Muscle of back (tissue), 3 donors: ENCODE measurements at regions not wholly inside any gene's neighbourhood (a gene's known extent, or its start where the extent isn't known, plus 50 kb on each side); places are given as distances from the start of the nearest gene placed in this dataset.

Experiments
- DNase-seq, 3 donors: peaks; one replicate each; pipeline versions ENCODE4 v3.0.0 to v3.0.0-alpha.2; 2013

- no peak for DNase-seq
Measured at GRCh38 chr13:78228211-78228610, 309.6 kb upstream of the EDNRB start.

GRCh38 chr13:78227709-78228108 is 309.1 kb upstream of the EDNRB start:
- DNase-seq, result no peak

DNA sequence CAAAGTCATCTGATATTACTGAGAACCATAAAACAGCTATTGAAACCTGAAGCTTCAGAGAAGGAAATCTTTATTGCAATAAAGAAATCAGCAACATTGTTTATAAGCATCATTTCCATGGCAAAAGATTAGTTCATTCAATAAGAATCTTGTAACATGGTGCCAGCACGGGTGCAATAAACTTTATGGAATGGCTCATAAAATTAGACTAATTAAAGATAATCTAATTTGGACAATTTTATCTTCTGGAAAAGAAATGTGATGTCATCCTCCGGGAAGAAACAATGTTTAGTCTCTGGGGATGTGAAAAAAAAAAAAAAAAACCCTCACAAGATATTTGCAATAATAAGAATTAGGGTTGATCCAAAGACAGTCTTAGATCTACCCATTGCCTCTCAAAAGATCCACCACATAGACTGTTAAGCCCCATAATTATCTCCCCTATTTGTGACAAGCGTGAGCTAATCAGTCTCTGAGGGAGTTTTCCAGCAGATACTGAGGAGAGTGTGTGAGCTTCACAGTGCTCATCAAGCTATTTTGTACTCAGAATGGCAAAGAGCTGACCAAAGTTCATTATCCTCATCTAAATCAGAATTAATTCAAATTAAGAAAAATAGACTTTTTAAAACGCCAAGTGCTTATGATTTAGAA is 297.0 kb upstream of the EDNRB start:
- DNase-seq, result no peak

- no peak for DNase-seq
Measured at GRCh38 chr13:78201411-78201810, 282.8 kb upstream of the EDNRB start.

DNA sequence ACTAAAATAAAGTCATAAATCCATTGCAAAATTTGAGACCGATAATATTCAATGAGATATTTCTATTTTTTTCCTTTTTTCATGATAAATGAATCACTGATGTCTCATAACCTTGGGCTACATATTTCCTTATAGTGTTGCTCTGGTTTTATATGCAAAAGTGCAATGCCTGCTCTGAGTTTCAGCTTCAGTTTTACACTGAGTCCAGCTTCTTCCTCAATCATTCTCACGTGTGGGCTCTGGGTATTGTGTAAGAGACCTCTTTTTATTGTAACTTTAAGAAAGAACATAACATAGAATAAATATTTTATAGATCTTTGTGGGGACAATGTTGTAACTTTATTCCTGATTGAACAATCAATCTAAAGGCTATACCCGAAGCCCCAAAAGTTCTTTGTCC is 280.2 kb upstream of the EDNRB start:
- no peak for DNase-seq

DNA sequence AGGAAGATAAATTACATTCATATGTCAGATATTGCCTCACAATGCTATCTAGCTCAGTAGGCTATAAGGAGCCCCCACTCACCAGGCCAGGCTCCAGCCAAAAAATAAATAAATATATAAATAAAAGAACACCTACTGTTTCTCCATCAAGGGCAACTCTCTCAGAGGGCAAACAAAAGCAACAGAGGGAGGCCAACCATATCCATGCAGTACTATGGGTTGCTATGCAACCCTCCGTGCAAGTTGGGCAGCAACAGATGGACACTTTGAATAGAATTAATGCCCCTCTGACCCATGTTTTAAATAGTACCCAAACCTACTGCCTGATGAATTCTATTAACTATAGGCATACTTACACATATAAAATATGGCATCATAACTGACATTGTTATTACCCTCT is 279.8 kb upstream of the EDNRB start:
- DNase-seq, result no peak

DNA sequence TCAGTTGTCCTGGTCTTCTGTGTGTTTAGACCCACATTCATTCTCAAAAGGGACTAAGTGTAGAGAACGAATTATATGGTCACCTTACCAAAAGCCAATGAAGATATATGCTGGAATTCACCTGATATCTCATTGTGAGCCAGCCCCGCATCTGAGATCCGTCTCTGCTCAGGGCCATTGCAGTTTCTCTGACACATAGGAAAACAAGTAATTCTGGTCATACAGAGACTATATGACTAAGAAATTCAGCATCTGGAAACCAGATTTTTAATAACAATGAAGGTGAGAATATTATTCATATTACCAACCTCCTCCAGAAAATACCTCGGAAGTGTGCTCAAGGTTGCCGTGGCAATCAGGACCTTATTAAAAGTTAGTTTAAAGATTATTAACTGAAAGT is 278.6 kb upstream of the EDNRB start:
- DNase-seq, result no peak

GRCh38 chr13:78194904-78195639 is 276.4 kb upstream of the EDNRB start:
- peak in 1 of 3 donors; percentile 28 for DNase-seq

GRCh38 chr13:78193846-78194245 is 275.2 kb upstream of the EDNRB start:
- no peak for DNase-seq

DNA sequence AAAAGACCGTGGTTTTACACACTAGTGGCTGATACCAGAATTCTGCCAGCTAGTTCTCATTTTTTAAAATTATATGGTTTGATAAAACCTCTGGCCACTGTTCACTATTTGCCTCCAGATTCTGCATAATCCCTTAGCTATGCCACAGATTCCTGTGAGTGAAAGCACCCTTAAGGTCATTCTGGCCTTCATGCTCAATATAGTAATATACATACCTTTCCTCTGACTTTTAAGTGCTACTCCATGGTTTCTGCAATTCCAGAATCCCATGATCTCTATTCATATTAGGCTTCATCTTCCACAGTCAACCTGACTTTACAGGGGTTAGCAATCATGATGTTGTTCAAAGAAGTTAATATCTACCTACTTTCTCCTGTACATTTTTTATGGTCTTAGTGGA is 274.1 kb upstream of the EDNRB start:
- DNase-seq, result no peak

DNA sequence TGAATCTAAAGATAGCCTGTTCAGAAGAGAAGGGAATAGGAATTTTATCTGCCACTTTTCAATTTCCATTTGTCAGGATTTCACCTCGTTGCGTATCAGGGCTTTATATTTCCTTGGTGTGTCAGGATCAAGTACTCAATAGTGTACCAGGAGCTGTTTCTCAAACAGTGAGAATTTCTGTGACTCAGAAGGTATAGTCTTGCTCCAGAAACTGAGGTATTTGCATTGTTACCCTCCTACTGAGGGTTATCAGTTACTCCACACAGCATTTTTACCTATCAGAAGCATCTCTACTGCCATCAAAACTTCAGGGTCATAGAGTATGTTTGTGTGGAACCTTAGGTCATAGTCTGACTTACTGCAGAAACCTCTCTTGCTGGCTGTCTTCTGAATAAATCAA is 271.7 kb upstream of the EDNRB start:
- no peak for DNase-seq

DNA sequence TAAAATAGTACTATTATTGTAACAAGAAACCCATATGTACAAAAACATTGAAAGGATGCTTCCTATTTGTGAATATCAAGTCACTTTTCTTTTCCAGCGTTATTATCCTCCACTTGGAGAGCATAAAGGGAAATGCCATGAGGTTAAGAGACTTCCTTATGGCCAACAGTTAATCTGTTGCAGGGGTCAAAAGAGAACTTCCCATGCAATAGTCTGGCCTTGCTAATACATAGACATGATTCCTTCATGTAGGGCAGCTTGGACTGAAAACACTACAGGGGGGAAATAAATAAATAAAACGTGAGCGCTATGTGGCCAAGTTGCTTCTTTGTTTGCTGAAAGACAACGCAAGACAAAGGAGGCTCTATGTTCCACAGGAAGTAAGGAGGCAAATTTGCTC is 269.1 kb upstream of the EDNRB start:
- DNase-seq, result no peak

GRCh38 chr13:78185700-78186099 is 267.1 kb upstream of the EDNRB start:
- DNase-seq, result no peak

DNA sequence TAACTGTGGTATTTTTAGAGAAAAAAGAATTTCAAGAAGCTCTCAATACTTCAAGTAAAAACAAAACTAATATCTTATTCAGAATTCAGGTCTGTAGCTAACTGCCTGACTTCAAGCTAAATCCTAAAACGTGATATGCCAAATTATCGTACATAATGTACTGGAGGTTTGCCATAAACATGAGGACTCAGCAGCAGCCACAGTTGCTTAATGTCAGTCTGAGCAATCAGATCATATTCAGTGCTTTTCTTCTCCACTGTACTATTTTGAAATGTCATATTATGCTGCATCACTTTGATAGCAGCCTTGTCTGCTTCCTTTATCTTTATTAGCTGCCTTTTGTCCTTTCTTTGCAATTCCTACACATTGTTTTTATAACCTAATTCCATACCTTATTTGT is 265.1 kb upstream of the EDNRB start:
- DNase-seq, result peak in 1 of 3 donors; percentile 13

DNA sequence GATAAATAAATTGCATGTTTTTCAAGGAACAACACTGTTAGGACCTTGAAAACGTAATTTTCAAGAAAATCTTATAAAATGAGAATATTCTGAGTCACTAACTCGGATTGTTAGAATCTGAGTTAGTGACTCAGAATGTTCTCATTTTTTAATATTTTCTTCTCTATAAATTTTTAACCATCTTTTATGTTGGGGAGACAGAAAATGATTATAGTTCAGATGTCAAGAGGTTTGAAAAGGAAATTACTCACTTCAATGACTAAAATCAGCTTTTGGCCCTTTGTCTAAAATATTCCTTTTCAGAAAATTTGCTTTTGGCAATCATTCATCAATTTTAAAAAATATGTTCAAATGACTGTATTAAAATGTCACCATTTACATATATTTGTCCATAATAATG is 264.2 kb upstream of the EDNRB start:
- no peak for DNase-seq

GRCh38 chr13:78177306-78177705 is 258.7 kb upstream of the EDNRB start:
- no peak for DNase-seq

DNA sequence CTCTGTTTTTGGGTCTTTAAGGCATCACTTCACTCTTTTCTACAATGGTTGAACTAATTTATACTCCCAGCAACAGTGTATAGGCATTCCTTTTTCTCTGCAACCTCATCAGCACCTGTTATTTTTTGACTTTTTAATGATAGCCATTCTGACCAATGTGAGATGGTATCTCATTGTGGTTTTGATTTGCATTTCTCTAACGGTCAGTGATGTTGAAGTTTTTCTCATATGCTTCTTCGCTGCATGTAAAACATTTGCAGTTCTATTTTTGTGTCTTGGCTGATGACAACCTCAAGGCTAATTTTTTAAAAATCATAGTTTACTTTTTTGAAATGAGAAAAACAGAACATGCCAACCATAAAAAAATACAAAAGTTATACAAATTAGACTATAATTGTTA is 258.2 kb upstream of the EDNRB start:
- DNase-seq, result no peak

GRCh38 chr13:78169386-78169785 is 250.8 kb upstream of the EDNRB start:
- DNase-seq, result no peak

GRCh38 chr13:78168981-78169380 is 250.3 kb upstream of the EDNRB start:
- no peak for DNase-seq

GRCh38 chr13:78161266-78161665 is 242.6 kb upstream of the EDNRB start:
- DNase-seq, result no peak

DNA sequence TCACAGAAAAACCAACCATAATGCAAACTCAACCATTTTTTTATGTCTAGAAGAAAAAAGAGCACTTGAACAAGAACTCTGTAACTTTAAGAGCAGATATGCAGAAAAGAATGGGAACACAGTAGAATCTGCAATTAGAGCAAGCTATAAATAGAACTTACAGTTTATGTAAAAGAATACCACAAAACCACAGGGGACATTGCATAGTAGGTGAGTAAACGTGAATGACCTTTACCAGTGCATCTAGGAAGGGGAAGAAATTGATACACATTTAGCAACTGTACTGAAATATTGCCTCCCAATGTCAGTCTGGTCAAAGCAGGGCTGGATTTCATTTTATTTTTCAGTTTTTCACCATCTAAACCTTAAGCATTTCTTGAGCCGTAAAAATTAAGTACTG is 242.2 kb upstream of the EDNRB start:
- peak in 1 of 3 donors; percentile 47 for DNase-seq

GRCh38 chr13:78152415-78152814 is 233.8 kb upstream of the EDNRB start:
- DNase-seq, result no peak

GRCh38 chr13:78147905-78148304 is 229.3 kb upstream of the EDNRB start:
- peak in 1 of 3 donors; percentile 58 for DNase-seq

- no peak for DNase-seq
Measured at GRCh38 chr13:78145276-78145675, 226.6 kb upstream of the EDNRB start.
